Bone marrow (tissue), 2 donors: ENCODE measurements at regions not wholly inside any gene's neighbourhood (a gene's known extent, or its start where the extent isn't known, plus 50 kb on each side); places are given as distances from the start of the nearest gene placed in this dataset.
"Not testable (repeated sequence)": the region's sequence is repeated elsewhere in the genome, so short reads cannot be mapped to it uniquely, and the experiment has no call there.

Experiments
- DNase-seq, 2 donors: peaks; one replicate each; lab custom pipeline; 2025; lab: John Stamatoyannopoulos, UW

DNA sequence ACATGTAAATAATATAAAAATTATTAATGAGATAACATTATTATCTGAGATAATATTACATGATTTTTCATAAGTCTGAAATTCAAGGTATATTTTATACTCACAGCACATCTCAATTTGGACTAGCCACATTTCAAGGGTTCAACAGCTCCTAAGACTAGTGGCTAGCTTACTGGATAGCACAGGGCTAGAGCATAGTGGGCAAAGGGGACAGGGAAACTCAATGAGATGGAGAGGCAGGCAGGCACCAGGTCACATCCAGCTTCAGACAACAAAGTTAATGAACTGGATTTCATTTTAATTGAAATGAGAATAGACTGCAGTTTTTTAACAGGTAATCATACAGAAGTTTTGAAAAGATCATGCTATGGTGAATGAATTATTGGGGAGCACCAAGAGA lies 137.4 kb downstream of the NBPF8 start:
- DNase-seq: not testable (repeated sequence)

GRCh38 chr1:120557605-120558302 lies 142.9 kb downstream of the NBPF8 start:
- DNase-seq: not testable (repeated sequence)

GRCh38 chr1:120558303-120559060 lies 143.6 kb downstream of the NBPF8 start:
- DNase-seq: peak in 1 of 2 donors; percentile 27

DNA sequence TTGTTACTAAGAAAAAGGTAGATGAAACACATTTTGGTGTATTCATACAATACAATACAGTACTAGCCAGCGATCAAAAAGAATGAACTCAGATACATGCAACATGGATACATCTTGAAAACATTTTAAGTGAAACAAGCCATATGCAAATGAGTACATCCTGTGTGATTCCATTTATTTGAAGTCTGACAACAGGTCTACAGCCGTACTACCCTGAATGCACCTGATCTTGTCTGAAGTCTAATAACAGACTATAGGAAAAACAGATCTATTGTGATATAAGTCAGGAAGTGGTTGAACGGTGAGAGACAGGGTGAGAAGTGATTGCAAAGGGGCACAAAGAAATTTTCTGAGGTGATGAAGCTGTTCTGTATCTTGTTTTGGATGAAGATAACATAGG lies 146.9 kb downstream of the NBPF8 start:
- DNase-seq: not testable (repeated sequence)

- DNase-seq: not testable (repeated sequence)
Observed at GRCh38 chr1:120565396-120565795, 150.6 kb downstream of the NBPF8 start.

- not testable (repeated sequence) for DNase-seq
Observed at GRCh38 chr1:120567620-120568019, 152.8 kb downstream of the NBPF8 start.

GRCh38 chr1:120575201-120575600 lies 148.5 kb upstream of the NBPF26 start:
- not testable (repeated sequence) for DNase-seq

GRCh38 chr1:120582135-120582534 lies 141.6 kb upstream of the NBPF26 start:
- not testable (repeated sequence) for DNase-seq

GRCh38 chr1:120586053-120586452 lies 137.7 kb upstream of the NBPF26 start:
- DNase-seq: not testable (repeated sequence)

GRCh38 chr1:120588811-120589210 lies 134.9 kb upstream of the NBPF26 start:
- not testable (repeated sequence) for DNase-seq

DNA sequence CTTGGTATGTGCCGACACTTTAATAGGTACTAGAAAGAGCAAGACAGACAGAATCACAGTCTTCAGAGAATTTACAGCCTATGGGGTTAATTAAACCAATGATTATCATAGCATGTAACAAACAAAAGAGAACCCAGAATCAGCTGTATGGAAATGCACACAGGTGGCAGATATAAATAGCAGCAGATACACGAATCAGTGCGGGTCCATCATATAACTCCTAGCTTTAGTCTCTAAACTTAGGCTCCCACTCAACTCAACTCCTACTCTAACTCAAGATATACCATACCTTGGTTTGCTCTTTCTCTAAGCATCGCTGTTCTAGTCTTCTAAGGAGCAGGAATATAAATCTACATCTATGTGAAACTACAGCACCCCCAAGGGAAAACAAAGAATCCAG lies 132.0 kb upstream of the NBPF26 start:
- DNase-seq: not testable (repeated sequence)

DNA sequence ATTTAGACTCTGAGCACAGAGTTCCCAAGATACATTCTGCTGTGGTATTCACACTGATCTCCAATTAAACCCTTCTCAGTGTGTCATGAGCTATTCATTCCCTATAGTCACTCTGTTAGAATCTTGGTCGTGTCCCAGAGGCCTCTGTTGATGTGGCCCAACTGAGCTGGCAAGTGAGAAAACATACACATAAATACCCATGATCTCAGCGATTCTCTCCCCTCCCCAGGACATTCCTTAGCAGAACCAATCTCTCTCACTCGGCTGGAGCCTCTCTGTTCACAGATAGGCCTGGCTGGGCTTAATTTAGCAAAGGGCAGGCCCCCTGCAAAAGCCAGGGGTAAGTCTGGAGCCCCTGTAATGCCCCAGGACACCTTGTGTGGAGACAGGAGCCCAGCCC lies 130.8 kb upstream of the NBPF26 start:
- not testable (repeated sequence) for DNase-seq

GRCh38 chr1:120593648-120594047 lies 130.1 kb upstream of the NBPF26 start:
- DNase-seq: not testable (repeated sequence)

DNA sequence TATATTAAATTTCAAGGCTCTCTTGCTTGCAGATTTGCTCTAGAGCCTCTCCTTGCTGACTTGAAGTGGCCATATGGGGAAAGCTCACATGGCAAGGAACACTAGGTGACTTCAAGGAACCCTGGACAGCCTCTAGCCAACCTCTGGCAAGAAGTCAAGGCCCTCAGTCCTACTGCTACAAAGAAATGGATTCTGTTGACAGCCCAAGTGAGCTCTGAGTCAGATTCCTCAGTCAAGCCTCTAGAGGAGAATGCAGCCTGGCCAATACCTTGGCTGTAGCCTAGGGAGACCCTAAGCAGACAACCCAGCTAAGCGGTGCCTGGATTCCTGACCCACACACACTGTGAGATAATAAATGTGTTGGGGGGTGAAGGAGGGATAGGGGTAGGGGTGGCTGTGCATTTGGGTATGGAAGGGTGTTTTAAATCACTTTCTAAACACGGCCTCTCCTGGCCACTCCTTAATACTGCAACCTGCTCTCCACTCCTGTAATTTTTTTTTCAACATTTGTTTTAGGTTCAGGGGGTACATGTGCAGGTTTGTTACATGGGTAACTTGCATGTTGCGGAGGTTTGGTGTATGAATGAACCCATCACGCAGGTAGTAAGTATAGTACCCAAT lies 125.3 kb upstream of the NBPF26 start:
- not testable (repeated sequence) for DNase-seq

- DNase-seq: not testable (repeated sequence)
Observed at GRCh38 chr1:120599511-120599910, 124.2 kb upstream of the NBPF26 start.

- not testable (repeated sequence) for DNase-seq
Observed at GRCh38 chr1:120600442-120601041, 123.2 kb upstream of the NBPF26 start.

DNA sequence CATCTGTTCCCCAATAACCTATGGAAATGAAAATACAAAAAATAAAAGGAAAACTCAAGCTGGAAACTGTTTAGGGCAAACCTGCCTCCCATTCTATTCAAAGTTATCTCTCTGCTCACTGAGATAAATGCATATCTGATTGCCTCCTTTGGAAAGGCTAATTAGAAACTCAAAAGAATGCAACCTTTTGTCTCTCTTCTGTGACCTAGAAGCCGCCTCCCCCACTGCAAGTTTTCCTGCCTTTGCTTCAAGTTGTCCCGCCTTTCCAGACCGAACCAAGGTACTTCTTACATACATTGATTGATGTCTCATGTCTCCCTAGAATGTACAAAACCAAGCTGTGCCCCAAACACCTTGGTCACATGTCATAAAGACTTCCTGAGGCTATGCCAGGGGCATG lies 115.9 kb upstream of the NBPF26 start:
- not testable (repeated sequence) for DNase-seq

- DNase-seq: not testable (repeated sequence)
Observed at GRCh38 chr1:120608314-120609014, 115.3 kb upstream of the NBPF26 start.

GRCh38 chr1:120609015-120609573 lies 114.7 kb upstream of the NBPF26 start:
- not testable (repeated sequence) for DNase-seq

- not testable (repeated sequence) for DNase-seq
Observed at GRCh38 chr1:120609834-120610233, 113.9 kb upstream of the NBPF26 start.

DNA sequence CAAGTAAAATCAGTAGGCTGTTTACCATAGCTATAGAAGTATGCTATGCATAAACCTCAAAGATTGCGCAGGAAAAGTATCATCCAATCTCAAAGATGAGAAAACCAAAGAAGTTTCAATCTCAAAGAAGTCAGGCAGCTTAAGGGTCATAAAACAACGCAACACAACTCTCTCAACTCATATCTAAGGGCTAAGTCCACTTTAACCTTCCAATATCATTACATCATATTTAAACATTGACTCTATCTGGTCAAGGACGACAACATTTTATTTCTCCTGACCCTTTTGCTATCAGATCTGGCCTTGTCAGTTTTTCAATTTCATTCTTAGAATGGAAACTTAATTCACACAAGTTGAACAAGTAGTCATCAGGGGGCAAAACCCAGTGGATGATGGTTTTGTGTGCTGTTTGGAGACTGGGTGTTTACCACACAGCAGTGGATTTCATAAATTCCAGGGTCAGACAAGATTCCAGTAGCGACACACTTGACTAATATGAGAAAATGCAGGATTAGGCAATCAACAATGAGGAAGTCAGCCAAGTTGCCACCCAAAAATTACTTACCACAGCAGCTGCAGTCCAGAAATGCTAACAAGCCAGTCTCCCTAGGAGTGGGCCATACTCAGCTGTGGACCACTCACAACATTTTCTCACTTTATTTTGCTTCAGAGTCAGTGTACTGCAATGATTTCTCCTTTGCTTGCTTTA lies 108.7 kb upstream of the NBPF26 start:
- not testable (repeated sequence) for DNase-seq
